Neural crest cell (in vitro differentiated cells): ENCODE measurements at regions not wholly inside any gene's neighbourhood (a gene's known extent, or its start where the extent isn't known, plus 50 kb on each side); places are given as distances from the start of the nearest gene placed in this dataset.

ENCODE experiments used
- DNase-seq: peaks from one replicate; pipeline ENCODE4 v3.0.0; 2021; ENCODE audit warnings: low read depth, mixed read lengths, low spot score
- H3K27ac Mint-ChIP-seq: one replicate; pipeline ENCODE4 v1.8.0; 2021; ENCODE audit warnings: mild to moderate bottlenecking, mixed read lengths; ENCODE audit not compliant: unreplicated experiment
- H3K27me3 Mint-ChIP-seq: 2 replicates; pipeline ENCODE4 v1.8.0; 2021; ENCODE audit warnings: low read depth, mild to moderate bottlenecking, mixed read lengths
- H3K36me3 Mint-ChIP-seq: 2 replicates; pipeline ENCODE4 v1.8.0; 2021; ENCODE audit warnings: low read depth, mild to moderate bottlenecking, mixed read lengths
- H3K4me1 Mint-ChIP-seq: 2 replicates; pipeline ENCODE4 v1.8.0; 2021; ENCODE audit warnings: mixed read lengths
- H3K4me3 Mint-ChIP-seq: one replicate; pipeline ENCODE4 v1.8.0; 2021; ENCODE audit warnings: mild to moderate bottlenecking, mixed read lengths
- H3K9me3 Mint-ChIP-seq: 2 replicates; pipeline ENCODE4 v1.8.0; 2021; ENCODE audit warnings: mixed read lengths
- CTCF ChIP-seq: fragments of 200-600 bp; sonication (generic); conservative IDR thresholded peaks from 2 replicates; pipeline ENCODE4 v1.5.0; 2021; ENCODE audit warnings: antibody characterized with exemption, mild to moderate bottlenecking

DNA sequence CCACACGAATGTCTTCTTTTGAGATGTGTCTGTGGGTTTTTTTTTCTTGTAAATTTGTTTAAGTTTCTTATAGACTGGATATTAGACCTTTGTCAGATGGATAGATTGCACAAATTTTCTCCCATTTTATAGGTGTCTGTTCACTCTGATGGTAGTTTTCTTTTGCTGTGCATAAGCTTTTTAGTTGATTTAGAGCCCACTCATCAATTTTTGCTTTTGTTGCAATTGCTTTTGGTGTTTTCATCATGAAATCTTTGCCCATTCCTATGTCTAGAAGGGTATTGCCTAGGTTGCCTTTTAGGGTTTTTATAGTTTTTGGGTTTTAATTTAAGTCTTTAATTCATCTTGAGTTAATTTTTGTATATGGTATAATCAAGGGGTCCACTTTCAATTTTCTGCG, 57.7 kb downstream of the NKX2-2 start:
- no peak overlapping the region for H3K27ac Mint-ChIP-seq
- no peaks in the 10 kb centered on the region for H3K4me1 Mint-ChIP-seq
- DNase-seq = no peak
- H3K27me3 Mint-ChIP-seq = peaks cover 57% of the 10 kb centered on the region
- H3K36me3 Mint-ChIP-seq = no peaks in the 10 kb centered on the region
- TF ChIP-seq CTCF = no peak
- no peaks in the 10 kb centered on the region for H3K9me3 Mint-ChIP-seq
- H3K4me3 Mint-ChIP-seq = no peak overlapping the region

GRCh38 chr20:21453690-21454089, 56.4 kb upstream of the NKX2-4 start:
- peaks cover 50% of the 10 kb centered on the region for H3K27me3 Mint-ChIP-seq
- TF ChIP-seq CTCF = no peak
- no peaks in the 10 kb centered on the region for H3K36me3 Mint-ChIP-seq
- no peak overlapping the region for H3K27ac Mint-ChIP-seq
- H3K4me1 Mint-ChIP-seq = no peaks in the 10 kb centered on the region
- H3K9me3 Mint-ChIP-seq = no peaks in the 10 kb centered on the region
- DNase-seq = no peak
- H3K4me3 Mint-ChIP-seq = no peak overlapping the region

- no peaks in the 10 kb centered on the region for H3K4me1 Mint-ChIP-seq
Measured at GRCh38 chr20:21450572-21450971, 53.2 kb upstream of the NKX2-4 start.

More at GRCh38 chr20:21450572-21450971, 53.2 kb upstream of the NKX2-4 start:
- no peak overlapping the region for H3K4me3 Mint-ChIP-seq
- TF ChIP-seq CTCF = no peak
- no peaks in the 10 kb centered on the region for H3K36me3 Mint-ChIP-seq
- no peak for DNase-seq
- H3K9me3 Mint-ChIP-seq = no peaks in the 10 kb centered on the region
- H3K27me3 Mint-ChIP-seq = peaks cover 32% of the 10 kb centered on the region
- H3K27ac Mint-ChIP-seq = no peak overlapping the region
